ENCODE measurements at regions not wholly inside any gene's neighbourhood (a gene's known extent, or its start where the extent isn't known, plus 50 kb on each side); places are given as distances from the start of the nearest gene placed in this dataset.

DNA sequence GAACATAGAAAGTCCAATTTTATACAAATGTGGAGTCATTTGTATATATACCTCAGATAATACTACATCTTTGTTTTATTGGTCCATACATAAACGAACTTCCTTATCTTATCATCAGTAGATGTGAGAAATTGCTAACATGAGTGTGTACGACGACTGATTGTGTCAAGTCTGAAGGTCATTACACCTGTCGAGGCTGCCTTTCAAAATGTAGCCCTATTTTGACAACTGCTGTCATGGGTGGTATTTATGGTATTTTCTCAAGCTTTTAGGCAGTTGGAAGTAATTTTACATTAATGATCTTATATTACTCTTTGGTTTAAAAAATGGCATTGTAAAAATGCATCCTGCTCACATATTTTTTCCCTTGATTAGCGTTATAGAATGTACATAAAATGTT lies 183.7 kb upstream of the DNAJC19 start:
- CTCF ChIA-PET, result no interaction called here
- intact Hi-C loops (cut with micrococcal nuclease; ENCODE audit: unreplicated experiment), result loop anchor here (10.0 kb wide), 1 partner anchor 528 kb away; no protein-coding TSS in a partner anchor
- TF ChIP-seq EZH2 (IDR thresholded peaks at IDR 0.05; ENCODE audit: borderline replicate concordance, low read depth, low read length, poor library complexity, severe bottlenecking) (no peak), CTCF (conservative IDR thresholded peaks at IDR 0.05; ENCODE audit: low read depth, low read length) (no peak)
- BruUV-seq (replicated peaks), result no TSS peak
- Histone ChIP-seq H3K4me3 (ENCODE audit: low read depth, low read length, poor library complexity, severe bottlenecking) (no peak overlapping the region), H3K9me3 (ENCODE audit: low read depth, low read length, poor library complexity, severe bottlenecking) (no peaks in the 10 kb centered on the region), H3K27ac (ENCODE audit: low read depth, low read length, poor library complexity, severe bottlenecking) (no peak overlapping the region), H3K27me3 (replicated peaks; ENCODE audit: insufficient read depth, low read depth, low read length, poor library complexity) (peaks cover 29% of the 10 kb centered on the region), H3K36me3 (ENCODE audit: insufficient read depth, low read length, poor library complexity, severe bottlenecking) (no peaks in the 10 kb centered on the region), H3K4me1 (ENCODE audit: insufficient read depth, low read length, poor library complexity, severe bottlenecking) (no peaks in the 10 kb centered on the region)
- POLR2A ChIA-PET (ENCODE audit: low non-redundant PET), result no interaction called here
- DNase-seq (ENCODE audit: low spot score), result no peak

GRCh38 chr3:181134873-181135272 lies 145.3 kb upstream of the DNAJC19 start:
- H3K9me3 ChIP-seq (ENCODE audit: low read depth, low read length, poor library complexity, severe bottlenecking), result no peaks in the 10 kb centered on the region
- intact Hi-C loops (cut with micrococcal nuclease; ENCODE audit: unreplicated experiment), result no loop called here
- TF ChIP-seq CTCF (conservative IDR thresholded peaks at IDR 0.05; ENCODE audit: low read depth, low read length) (no peak), EZH2 (IDR thresholded peaks at IDR 0.05; ENCODE audit: borderline replicate concordance, low read depth, low read length, poor library complexity, severe bottlenecking) (no peak)
- H3K27ac ChIP-seq (ENCODE audit: low read depth, low read length, poor library complexity, severe bottlenecking), result no peak overlapping the region
- H3K36me3 ChIP-seq (ENCODE audit: insufficient read depth, low read length, poor library complexity, severe bottlenecking), result no peaks in the 10 kb centered on the region
- CTCF ChIA-PET, result no interaction called here
- peaks cover 4% of the 10 kb centered on the region for H3K27me3 ChIP-seq (replicated peaks; ENCODE audit: insufficient read depth, low read depth, low read length, poor library complexity)
- no TSS peak for BruUV-seq (replicated peaks)
- POLR2A ChIA-PET (ENCODE audit: low non-redundant PET), result interaction anchor here (0.6 kb wide), 1 partner anchor 28 kb away, joined by 5 read pairs; no protein-coding TSS in a partner anchor
- no peak overlapping the region for H3K4me3 ChIP-seq (ENCODE audit: low read depth, low read length, poor library complexity, severe bottlenecking)
- H3K4me1 ChIP-seq (ENCODE audit: insufficient read depth, low read length, poor library complexity, severe bottlenecking), result no peaks in the 10 kb centered on the region
- DNase-seq (ENCODE audit: low spot score), result no peak

DNA sequence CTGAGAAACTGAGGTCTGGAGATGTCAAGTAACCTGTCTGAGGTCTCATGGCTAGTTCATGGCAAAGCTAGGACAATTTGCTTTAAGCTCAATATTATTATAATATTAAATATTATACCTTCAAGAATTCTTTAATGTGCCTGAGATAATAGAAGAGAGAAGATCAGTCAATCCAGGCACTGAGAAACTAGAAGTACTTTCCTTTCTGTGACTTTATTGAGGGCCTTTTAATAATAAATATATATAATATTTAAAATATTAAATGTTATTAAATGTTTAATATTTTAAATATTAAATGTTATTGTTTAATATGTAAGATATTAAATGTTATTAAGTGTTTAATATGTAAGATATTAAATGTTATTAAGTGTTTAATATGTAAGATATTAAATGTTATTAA lies 144.3 kb upstream of the DNAJC19 start:
- DNase-seq (ENCODE audit: low spot score), result no peak
- Histone ChIP-seq H3K27me3 (replicated peaks; ENCODE audit: insufficient read depth, low read depth, low read length, poor library complexity) (no peaks in the 10 kb centered on the region), H3K36me3 (ENCODE audit: insufficient read depth, low read length, poor library complexity, severe bottlenecking) (no peaks in the 10 kb centered on the region), H3K4me1 (ENCODE audit: insufficient read depth, low read length, poor library complexity, severe bottlenecking) (no peaks in the 10 kb centered on the region), H3K27ac (ENCODE audit: low read depth, low read length, poor library complexity, severe bottlenecking) (no peak overlapping the region), H3K4me3 (ENCODE audit: low read depth, low read length, poor library complexity, severe bottlenecking) (no peak overlapping the region), H3K9me3 (ENCODE audit: low read depth, low read length, poor library complexity, severe bottlenecking) (no peaks in the 10 kb centered on the region)
- TF ChIP-seq EZH2 (IDR thresholded peaks at IDR 0.05; ENCODE audit: borderline replicate concordance, low read depth, low read length, poor library complexity, severe bottlenecking) (no peak), CTCF (conservative IDR thresholded peaks at IDR 0.05; ENCODE audit: low read depth, low read length) (no peak)
- no TSS peak for BruUV-seq (replicated peaks)
- intact Hi-C loops (cut with micrococcal nuclease; ENCODE audit: unreplicated experiment), result no loop called here
- CTCF ChIA-PET, result no interaction called here
- POLR2A ChIA-PET (ENCODE audit: low non-redundant PET), result no interaction called here

All from A673 (cell line).